ENCODE measurements at regions not wholly inside any gene's neighbourhood (a gene's known extent, or its start where the extent isn't known, plus 50 kb on each side); places are given as distances from the start of the nearest gene placed in this dataset.

GRCh38 chr3:195010551-195011100 lies 260.3 kb downstream of the XXYLT1 start:
- Histone ChIP-seq H3K27ac (ENCODE audit: low read depth in 2 of 2, low read length in 1 of 2) (no peak overlapping the region), H4K20me1 (ENCODE audit: insufficient read depth) (no peaks in the 10 kb centered on the region), H3K9ac (no peak overlapping the region), H3K36me3 (replicated peaks in 1 of 2; ENCODE audit: control insufficient read depth in 1 of 2, insufficient read depth in 2 of 2, low read length in 1 of 2) (no peaks in the 10 kb centered on the region), H3K4me2 (no peak overlapping the region), H3K9me3 (no peaks in the 10 kb centered on the region), H3K4me3 (ENCODE audit: low read depth in 2 of 2, low read length in 1 of 2) (no peak overlapping the region), H3K4me1 (ENCODE audit: control insufficient read depth in 1 of 2, insufficient read depth in 2 of 2, low read depth in 1 of 2, low read length in 1 of 2) (peaks cover 0 to 35% of the 10 kb centered on the region in 2 experiments; a peak in 2 of 4 replicates), H3K9me2 (no peaks in the 10 kb centered on the region), H2AFZ (ENCODE audit: low read depth) (no peak overlapping the region), H3K79me2 (ENCODE audit: insufficient read depth) (no peaks in the 10 kb centered on the region), H3F3A (replicated peaks; ENCODE audit: insufficient read depth) (no peaks in the 10 kb centered on the region), H3K27me3 (ENCODE audit: insufficient read depth) (0 out of 2 replicates have a peak, but pooled peaks cover 5% of the 10 kb centered on the region)
- POLR2A ChIA-PET = no interaction called here
- no peak for DNase-seq
- TF ChIP-seq NFIC (IDR thresholded peaks at IDR 0.05; ENCODE audit: borderline replicate concordance) = no peak
- no peak for TF ChIP-seq REST (IDR thresholded peaks at IDR 0.05; ENCODE audit: low read depth, low read length)
- TF ChIP-seq SMC3 (IDR thresholded peaks at IDR 0.05; ENCODE audit: low read depth, low read length) = no peak
- TF ChIP-seq USF1 (IDR thresholded peaks at IDR 0.05; ENCODE audit: borderline replicate concordance, low read depth) = no peak
- no peak for TF ChIP-seq ZBTB33 (IDR thresholded peaks at IDR 0.05; ENCODE audit: borderline replicate concordance, low read depth)
- no peak for TF ChIP-seq POLR2AphosphoS5 (IDR thresholded peaks at IDR 0.05; ENCODE audit: low read depth, low read length)
- TF ChIP-seq FOSL2 (IDR thresholded peaks at IDR 0.05; ENCODE audit: borderline replicate concordance, low read depth) = no peak
- CTCF ChIA-PET = interaction anchor here (0.7 kb wide), 1 partner anchor 65 kb away, joined by 3 read pairs; no protein-coding TSS in a partner anchor
- WGBS (ENCODE audit: low lambda C conversion rate) = 78% methylated on average over 10 of the region's 10 CpGs

GRCh38 chr3:195011231-195011834 lies 259.6 kb downstream of the XXYLT1 start:
- 78% methylated on average over 6 of the region's 6 CpGs for WGBS (ENCODE audit: low lambda C conversion rate)
- Histone ChIP-seq H3K9ac (no peak overlapping the region), H4K20me1 (ENCODE audit: insufficient read depth) (no peaks in the 10 kb centered on the region), H3K27ac (ENCODE audit: low read depth in 2 of 2, low read length in 1 of 2) (no peak overlapping the region), H3K4me3 (ENCODE audit: low read depth in 2 of 2, low read length in 1 of 2) (no peak overlapping the region), H2AFZ (ENCODE audit: low read depth) (no peak overlapping the region), H3F3A (replicated peaks; ENCODE audit: insufficient read depth) (no peaks in the 10 kb centered on the region), H3K36me3 (replicated peaks in 1 of 2; ENCODE audit: control insufficient read depth in 1 of 2, insufficient read depth in 2 of 2, low read length in 1 of 2) (no peaks in the 10 kb centered on the region), H3K9me2 (no peaks in the 10 kb centered on the region), H3K79me2 (ENCODE audit: insufficient read depth) (no peaks in the 10 kb centered on the region), H3K4me2 (no peak overlapping the region), H3K27me3 (ENCODE audit: insufficient read depth) (0 out of 2 replicates have a peak, but pooled peaks cover 9% of the 10 kb centered on the region), H3K4me1 (ENCODE audit: control insufficient read depth in 1 of 2, insufficient read depth in 2 of 2, low read depth in 1 of 2, low read length in 1 of 2) (peaks cover 0 to 34% of the 10 kb centered on the region in 2 experiments; a peak in 2 of 4 replicates), H3K9me3 (no peaks in the 10 kb centered on the region)
- ChIA-PET CTCF (no interaction called here), POLR2A (no interaction called here)
- DNase-seq = no peak
- TF ChIP-seq RCOR1 (IDR thresholded peaks at IDR 0.05; ENCODE audit: low read length) (no peak), YY1 (IDR thresholded peaks at IDR 0.05; ENCODE audit: low read depth) (no peak), POLR2AphosphoS5 (IDR thresholded peaks at IDR 0.05; ENCODE audit: low read depth, low read length) (no peak), MEF2A (IDR thresholded peaks at IDR 0.05; ENCODE audit: borderline replicate concordance, low read depth) (no peak), NRF1 (IDR thresholded peaks at IDR 0.05; ENCODE audit: low read depth, low read length) (no peak), FOXJ3 (CRISPR knock-in tag; IDR thresholded peaks at IDR 0.05) (no peak), SMC3 (IDR thresholded peaks at IDR 0.05; ENCODE audit: low read depth, low read length) (no peak), EP300 (IDR thresholded peaks at IDR 0.05; ENCODE audit: borderline replicate concordance in 1 of 2, low read depth in 1 of 2, low read length in 1 of 2) (no peak)
- TF ChIP-seq, protein P1, sequence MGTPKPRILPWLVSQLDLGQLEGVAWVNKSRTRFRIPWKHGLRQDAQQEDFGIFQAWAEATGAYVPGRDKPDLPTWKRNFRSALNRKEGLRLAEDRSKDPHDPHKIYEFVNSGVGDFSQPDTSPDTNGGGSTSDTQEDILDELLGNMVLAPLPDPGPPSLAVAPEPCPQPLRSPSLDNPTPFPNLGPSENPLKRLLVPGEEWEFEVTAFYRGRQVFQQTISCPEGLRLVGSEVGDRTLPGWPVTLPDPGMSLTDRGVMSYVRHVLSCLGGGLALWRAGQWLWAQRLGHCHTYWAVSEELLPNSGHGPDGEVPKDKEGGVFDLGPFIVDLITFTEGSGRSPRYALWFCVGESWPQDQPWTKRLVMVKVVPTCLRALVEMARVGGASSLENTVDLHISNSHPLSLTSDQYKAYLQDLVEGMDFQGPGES (IDR thresholded peaks at IDR 0.05; ENCODE audit: low read depth, low read length) = no peak
- TF ChIP-seq, protein P2, sequence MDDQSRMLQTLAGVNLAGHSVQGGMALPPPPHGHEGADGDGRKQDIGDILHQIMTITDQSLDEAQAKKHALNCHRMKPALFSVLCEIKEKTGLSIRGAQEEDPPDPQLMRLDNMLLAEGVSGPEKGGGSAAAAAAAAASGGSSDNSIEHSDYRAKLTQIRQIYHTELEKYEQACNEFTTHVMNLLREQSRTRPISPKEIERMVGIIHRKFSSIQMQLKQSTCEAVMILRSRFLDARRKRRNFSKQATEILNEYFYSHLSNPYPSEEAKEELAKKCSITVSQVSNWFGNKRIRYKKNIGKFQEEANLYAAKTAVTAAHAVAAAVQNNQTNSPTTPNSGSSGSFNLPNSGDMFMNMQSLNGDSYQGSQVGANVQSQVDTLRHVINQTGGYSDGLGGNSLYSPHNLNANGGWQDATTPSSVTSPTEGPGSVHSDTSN (IDR thresholded peaks at IDR 0.05) = no peak
